ENCODE measurements at regions not wholly inside any gene's neighbourhood (a gene's known extent, or its start where the extent isn't known, plus 50 kb on each side); places are given as distances from the start of the nearest gene placed in this dataset.

DNA sequence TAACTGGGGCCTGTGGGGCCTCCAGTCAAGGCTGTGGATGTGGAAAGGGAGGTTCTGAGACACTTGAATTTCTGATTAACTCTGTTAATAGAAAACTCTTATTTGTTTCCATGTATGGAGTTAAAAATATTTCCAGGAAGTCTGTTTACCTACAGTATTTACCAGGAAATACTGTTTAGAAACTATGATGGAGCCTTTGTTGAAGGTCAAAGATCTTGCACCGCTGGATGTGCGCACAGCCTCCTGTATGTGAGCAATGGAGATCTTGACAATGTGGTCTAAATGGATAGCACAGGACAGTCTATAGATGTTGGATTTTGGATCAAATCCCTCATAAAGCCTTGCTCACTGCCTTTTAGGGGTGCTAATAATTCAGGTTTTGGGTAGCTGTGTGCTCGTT is 268.4 kb downstream of the DLEU7 start (continued):
- TF ChIP-seq, protein P1, sequence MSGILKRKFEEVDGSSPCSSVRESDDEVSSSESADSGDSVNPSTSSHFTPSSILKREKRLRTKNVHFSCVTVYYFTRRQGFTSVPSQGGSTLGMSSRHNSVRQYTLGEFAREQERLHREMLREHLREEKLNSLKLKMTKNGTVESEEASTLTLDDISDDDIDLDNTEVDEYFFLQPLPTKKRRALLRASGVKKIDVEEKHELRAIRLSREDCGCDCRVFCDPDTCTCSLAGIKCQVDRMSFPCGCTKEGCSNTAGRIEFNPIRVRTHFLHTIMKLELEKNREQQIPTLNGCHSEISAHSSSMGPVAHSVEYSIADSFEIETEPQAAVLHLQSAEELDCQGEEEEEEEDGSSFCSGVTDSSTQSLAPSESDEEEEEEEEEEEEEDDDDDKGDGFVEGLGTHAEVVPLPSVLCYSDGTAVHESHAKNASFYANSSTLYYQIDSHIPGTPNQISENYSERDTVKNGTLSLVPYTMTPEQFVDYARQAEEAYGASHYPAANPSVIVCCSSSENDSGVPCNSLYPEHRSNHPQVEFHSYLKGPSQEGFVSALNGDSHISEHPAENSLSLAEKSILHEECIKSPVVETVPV (CRISPR knock-in tag; IDR thresholded peaks at IDR 0.05): no peak

- ATAC-seq: no peak
- no peak for TF ChIP-seq OSR1 (CRISPR knock-in tag; IDR thresholded peaks at IDR 0.05)
- no peak for TF ChIP-seq ZFP30 (CRISPR knock-in tag; IDR thresholded peaks at IDR 0.05)
- TF ChIP-seq ZNF8 (CRISPR knock-in tag; IDR thresholded peaks at IDR 0.05): no peak
- TF ChIP-seq ESRRG (CRISPR knock-in tag; IDR thresholded peaks at IDR 0.05): no peak
- no peak for TF ChIP-seq ARNTL (CRISPR knock-in tag; IDR thresholded peaks at IDR 0.05; ENCODE audit: borderline replicate concordance, low read depth)
- TF ChIP-seq ZFP3 (CRISPR knock-in tag; IDR thresholded peaks at IDR 0.05): no peak
- TF ChIP-seq ZNF70 (CRISPR knock-in tag; IDR thresholded peaks at IDR 0.05): no peak
- TF ChIP-seq BACH2 (CRISPR knock-in tag; IDR thresholded peaks at IDR 0.05; ENCODE audit: borderline replicate concordance): no peak
- TF ChIP-seq CREB5 (CRISPR knock-in tag; IDR thresholded peaks at IDR 0.05; ENCODE audit: low read depth): no peak
- TF ChIP-seq ISL1 (CRISPR knock-in tag; IDR thresholded peaks at IDR 0.05): no peak
- TF ChIP-seq PPARA (CRISPR knock-in tag; IDR thresholded peaks at IDR 0.05; ENCODE audit: borderline replicate concordance): no peak
- no peak for TF ChIP-seq ZC3H10 (CRISPR knock-in tag; IDR thresholded peaks at IDR 0.05)
- TF ChIP-seq ZNF565 (CRISPR knock-in tag; conservative IDR thresholded peaks at IDR 0.05; ENCODE audit: low read depth): no peak
- TF ChIP-seq, protein P2, sequence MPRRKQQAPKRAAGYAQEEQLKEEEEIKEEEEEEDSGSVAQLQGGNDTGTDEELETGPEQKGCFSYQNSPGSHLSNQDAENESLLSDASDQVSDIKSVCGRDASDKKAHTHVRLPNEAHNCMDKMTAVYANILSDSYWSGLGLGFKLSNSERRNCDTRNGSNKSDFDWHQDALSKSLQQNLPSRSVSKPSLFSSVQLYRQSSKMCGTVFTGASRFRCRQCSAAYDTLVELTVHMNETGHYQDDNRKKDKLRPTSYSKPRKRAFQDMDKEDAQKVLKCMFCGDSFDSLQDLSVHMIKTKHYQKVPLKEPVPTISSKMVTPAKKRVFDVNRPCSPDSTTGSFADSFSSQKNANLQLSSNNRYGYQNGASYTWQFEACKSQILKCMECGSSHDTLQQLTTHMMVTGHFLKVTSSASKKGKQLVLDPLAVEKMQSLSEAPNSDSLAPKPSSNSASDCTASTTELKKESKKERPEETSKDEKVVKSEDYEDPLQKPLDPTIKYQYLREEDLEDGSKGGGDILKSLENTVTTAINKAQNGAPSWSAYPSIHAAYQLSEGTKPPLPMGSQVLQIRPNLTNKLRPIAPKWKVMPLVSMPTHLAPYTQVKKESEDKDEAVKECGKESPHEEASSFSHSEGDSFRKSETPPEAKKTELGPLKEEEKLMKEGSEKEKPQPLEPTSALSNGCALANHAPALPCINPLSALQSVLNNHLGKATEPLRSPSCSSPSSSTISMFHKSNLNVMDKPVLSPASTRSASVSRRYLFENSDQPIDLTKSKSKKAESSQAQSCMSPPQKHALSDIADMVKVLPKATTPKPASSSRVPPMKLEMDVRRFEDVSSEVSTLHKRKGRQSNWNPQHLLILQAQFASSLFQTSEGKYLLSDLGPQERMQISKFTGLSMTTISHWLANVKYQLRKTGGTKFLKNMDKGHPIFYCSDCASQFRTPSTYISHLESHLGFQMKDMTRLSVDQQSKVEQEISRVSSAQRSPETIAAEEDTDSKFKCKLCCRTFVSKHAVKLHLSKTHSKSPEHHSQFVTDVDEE (CRISPR knock-in tag; IDR thresholded peaks at IDR 0.05): no peak
- TF ChIP-seq, protein P3, sequence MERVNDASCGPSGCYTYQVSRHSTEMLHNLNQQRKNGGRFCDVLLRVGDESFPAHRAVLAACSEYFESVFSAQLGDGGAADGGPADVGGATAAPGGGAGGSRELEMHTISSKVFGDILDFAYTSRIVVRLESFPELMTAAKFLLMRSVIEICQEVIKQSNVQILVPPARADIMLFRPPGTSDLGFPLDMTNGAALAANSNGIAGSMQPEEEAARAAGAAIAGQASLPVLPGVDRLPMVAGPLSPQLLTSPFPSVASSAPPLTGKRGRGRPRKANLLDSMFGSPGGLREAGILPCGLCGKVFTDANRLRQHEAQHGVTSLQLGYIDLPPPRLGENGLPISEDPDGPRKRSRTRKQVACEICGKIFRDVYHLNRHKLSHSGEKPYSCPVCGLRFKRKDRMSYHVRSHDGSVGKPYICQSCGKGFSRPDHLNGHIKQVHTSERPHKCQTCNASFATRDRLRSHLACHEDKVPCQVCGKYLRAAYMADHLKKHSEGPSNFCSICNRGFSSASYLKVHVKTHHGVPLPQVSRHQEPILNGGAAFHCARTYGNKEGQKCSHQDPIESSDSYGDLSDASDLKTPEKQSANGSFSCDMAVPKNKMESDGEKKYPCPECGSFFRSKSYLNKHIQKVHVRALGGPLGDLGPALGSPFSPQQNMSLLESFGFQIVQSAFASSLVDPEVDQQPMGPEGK (CRISPR knock-in tag; IDR thresholded peaks at IDR 0.05; ENCODE audit: borderline replicate concordance): no peak
- no peak for TF ChIP-seq TOX (CRISPR knock-in tag; IDR thresholded peaks at IDR 0.05; ENCODE audit: borderline replicate concordance)
- no peak for TF ChIP-seq TCF4 (CRISPR knock-in tag; IDR thresholded peaks at IDR 0.05; ENCODE audit: borderline replicate concordance)
- no peak for TF ChIP-seq POU6F1 (CRISPR knock-in tag; IDR thresholded peaks at IDR 0.05; ENCODE audit: borderline replicate concordance, low read depth)
- TF ChIP-seq SNAI2 (CRISPR knock-in tag; IDR thresholded peaks at IDR 0.05): no peak
Measured at GRCh38 chr13:50576156-50576555, 267.3 kb downstream of the DLEU7 start.

DNA sequence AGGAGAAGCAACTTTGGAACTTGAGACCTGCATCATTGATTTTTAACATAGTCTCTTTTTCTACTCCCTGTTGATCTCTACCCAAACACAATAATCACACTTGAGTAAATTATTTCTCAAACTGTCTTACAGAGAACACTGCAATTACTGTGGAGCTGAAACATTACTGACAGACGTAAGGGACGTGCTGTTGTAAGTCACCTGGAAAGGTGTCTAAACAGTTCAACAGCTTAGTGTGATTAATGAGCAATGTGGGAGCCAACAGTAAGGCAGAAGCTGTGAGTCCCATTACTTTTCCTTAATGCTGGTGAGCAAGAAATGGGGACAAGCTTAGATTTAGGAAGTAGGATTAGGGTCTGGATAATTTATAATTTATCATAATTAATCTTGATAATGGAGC is 265.7 kb downstream of the DLEU7 start:
- no peak for ATAC-seq
- no peak for TF ChIP-seq CSDC2 (CRISPR knock-in tag; IDR thresholded peaks at IDR 0.05)
- no peak for TF ChIP-seq PPARA (CRISPR knock-in tag; IDR thresholded peaks at IDR 0.05; ENCODE audit: borderline replicate concordance)
- no peak for TF ChIP-seq ARNTL (CRISPR knock-in tag; IDR thresholded peaks at IDR 0.05; ENCODE audit: borderline replicate concordance, low read depth)
- no peak for TF ChIP-seq ZC3H10 (CRISPR knock-in tag; IDR thresholded peaks at IDR 0.05)

Data from SK-N-SH treated with all-trans-retinoic acid at 6 μM for 48 hours (cell line).